ENCODE measurements at regions not wholly inside any gene's neighbourhood (a gene's known extent, or its start where the extent isn't known, plus 50 kb on each side); places are given as distances from the start of the nearest gene placed in this dataset.
A peak's percentile ranks its signal among the peaks of the same experiment; 100 is the strongest.

DNA sequence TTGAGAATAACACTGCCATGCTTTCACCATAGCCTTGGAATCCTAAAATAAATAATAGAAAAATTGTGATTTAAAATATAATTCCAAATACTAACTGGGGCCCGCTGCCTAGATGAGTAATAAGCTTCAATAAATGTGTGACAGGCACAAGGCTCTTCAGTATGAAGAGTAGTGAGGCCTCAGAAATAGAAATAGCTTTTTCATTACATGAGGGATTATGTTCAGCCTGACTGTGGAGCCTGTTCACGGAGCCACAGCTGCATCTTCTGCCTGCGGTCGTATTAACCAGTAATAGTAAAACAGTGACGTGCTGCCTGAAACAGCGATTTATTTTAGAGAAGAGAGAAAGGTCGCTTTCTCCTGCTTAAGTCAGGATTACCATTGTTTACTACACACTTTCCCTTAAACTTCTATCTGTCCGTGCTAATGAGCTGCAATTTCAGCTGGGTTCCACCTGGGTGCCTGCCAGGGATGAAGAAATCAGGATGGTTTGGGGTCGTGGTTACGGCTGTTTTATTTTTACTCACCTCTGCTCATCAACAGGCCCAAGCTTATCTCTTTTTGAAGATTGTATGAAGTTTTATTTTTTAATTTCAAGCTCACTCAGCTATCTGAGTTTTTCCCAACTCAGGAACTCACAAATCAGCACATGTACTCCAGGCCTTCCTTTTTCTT is 284.9 kb upstream of the WWC1 start:
- peak in 4 of 56 donors; percentile 4 to 35 (median 9) for DNase-seq

DNA sequence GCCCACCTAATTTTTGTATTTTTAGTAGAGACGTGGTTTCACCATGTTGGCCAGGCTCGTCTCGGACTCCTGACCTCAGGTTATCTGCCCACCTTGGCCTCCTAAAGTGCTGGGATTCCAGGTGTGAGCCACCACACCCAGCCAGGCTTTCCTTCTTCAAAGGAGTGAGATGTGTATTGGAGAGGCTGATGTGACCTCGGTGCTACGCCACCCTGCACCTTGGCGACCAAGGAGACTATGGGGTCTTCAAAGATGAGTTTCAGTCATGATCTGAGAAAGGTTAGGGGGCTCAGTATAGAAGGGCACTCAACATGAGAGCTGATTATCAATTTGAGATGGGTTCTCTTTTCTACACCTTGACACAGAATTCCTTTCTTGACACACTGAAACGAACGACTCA is 284.2 kb upstream of the WWC1 start:
- no peak for DNase-seq

DNA sequence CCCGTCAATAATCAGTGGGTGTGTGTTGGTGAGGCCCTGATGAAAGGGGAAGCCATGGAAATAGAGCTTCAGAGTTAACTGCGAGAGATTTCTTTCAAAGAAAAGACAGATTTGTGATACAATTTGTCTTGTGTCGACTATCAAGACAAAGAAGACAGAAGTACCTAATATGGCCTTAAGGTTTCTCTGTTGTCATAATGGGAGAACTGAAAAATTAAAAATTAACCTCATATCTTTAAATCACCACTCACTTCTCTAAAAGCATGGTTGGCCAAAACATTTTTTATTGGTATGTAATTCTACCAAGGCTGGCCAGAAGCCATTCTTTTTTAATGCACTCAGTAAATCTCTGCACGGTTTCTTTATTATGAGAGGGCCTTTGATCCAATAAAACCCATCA is 282.9 kb upstream of the WWC1 start:
- DNase-seq: no peak

DNA sequence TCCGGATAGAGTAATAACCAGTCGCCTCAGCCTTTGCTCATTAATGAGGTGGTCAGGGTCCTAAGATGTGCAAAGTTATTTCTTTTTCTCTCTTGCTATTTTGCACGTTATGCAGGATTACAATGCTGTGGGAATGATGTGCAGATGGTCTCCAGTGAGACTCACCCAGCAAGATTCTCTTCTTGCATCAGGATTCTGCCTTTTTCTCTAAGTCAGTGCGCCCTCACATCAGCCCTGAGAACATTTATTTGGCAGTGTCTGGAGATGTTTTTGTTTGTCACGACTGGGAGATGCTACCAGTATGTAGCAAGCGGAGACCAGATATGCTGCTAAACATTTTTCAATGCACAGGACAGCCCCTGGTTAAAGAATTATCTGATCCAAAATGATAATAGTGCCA is 280.3 kb upstream of the WWC1 start:
- DNase-seq: no peak

DNA sequence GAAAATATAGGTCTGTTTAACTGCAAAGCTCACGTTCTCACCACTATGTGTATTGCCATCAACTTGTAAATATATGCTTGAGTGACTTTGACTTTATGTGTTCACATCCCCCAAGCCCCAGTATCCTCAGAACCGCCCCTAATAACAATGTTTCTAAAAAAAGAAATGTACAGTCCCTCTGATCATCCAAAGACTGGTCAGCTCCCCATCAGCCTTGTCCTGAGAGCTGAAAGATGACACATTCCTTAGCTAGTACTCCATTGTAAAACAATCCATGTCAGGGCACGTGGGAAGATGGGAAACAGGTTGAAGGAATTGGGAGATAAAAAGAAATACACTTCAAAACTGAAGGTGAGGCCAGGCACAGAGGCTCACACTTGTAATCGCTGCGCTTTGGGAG is 279.4 kb upstream of the WWC1 start:
- no peak for DNase-seq

DNA sequence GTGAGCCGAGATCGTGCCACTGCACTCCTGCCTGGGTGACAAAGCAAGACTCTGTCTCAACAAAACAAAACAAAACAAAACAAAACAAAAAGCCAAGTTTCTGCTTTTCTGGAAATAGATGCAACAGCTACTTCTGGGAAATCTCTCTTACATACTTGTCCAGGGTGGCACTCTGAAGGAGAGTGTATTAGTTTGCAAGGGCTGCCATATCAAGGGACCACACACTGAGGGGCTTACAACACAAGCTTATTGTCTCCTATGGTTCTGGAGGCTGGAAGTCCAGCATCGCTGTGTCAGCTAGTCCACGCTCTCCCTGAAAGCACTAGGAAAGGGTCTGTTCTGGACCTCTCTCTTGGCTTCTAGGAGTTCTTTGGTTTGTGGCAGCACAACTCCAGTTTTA is 277.9 kb upstream of the WWC1 start:
- no peak for DNase-seq

DNA sequence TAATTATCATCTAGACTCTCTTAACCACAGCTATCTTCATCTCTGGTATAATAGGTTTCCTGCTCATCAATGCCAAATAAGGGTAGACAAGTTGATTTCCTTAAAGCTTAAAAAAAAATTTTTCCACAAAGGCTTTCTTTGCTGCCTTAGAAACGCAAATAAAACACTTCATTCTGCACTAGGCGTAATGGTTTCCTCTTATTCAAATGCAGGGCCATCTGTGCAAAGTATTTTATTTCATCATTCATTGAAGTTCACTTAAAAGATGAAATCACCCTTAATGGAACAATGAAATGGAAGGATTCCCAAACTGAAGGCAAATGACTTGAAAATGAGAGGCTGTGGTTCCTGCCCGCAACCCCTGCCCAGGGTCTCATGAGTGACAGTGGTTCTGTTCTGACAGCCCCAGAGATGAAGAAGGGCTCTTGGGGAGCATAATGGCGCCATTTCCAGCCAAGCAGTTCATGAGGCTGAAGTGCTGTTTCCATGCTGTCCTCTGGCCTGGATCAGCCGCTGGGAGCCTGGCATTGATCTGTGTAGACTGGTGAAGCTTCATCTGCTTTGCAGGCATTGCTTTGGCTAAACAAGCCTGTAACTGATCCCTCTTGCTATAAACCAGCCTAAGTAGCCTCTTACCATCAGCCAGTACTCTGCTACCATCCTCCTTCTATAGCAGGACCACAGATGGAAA is 276.9 kb upstream of the WWC1 start:
- no peak for DNase-seq

DNA sequence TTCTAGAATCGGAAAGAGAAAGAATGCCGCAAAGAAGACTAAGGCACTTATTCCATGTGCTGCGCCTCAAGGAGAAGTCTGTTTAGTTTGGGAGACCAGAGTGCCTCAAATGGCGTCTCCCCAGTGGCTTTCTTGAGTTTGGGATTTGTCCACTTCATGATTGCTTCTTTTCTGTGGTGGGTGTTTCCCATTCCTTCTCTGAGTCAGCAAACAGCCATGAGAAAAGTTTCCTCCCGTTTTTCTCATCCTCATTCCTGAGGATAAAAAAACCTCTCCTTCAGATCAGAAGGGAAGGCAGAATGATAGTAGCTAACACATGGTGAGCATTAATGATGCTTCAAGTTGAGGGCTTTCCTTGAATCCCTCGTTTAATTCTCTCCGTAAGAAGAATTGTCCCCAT is 275.9 kb upstream of the WWC1 start:
- no peak for DNase-seq

DNA sequence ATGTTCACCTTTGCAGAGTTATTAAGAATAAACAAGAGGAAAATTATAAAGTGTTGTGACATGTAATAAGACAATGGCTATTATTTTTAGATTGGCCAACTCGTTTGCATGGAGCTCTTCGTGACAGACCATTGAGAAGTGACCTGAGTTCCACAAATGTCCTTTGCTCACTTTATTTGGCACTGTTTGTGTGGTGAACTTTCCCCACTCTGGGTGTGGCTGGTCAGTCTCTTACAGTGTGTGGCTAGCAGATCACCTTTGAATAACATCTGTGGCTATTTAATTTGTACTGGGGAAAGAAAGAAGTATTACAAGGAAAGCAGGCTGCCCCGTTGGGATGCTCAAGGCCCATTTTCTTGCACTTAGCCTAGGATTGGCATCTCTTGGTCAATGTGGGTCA is 274.1 kb upstream of the WWC1 start:
- DNase-seq: no peak

DNA sequence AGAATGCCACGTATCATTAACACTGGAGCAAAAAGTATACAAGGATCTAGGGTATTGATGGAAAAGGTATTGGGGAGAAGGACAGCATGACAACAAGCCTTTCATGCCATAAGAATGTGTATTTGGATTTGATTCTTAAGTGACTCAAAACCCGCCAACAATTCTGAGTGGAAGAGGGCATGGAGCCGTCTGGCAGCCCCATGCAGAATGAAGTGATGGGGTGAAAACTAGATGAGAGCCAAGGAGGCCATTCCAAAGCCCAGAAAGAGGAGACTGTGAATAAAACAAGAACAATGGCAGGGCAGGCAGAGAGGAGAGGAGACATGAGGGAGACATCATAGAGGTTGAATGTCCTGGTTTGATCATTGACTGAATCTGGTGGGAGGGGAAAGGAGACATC is 272.3 kb upstream of the WWC1 start:
- DNase-seq: no peak

DNA sequence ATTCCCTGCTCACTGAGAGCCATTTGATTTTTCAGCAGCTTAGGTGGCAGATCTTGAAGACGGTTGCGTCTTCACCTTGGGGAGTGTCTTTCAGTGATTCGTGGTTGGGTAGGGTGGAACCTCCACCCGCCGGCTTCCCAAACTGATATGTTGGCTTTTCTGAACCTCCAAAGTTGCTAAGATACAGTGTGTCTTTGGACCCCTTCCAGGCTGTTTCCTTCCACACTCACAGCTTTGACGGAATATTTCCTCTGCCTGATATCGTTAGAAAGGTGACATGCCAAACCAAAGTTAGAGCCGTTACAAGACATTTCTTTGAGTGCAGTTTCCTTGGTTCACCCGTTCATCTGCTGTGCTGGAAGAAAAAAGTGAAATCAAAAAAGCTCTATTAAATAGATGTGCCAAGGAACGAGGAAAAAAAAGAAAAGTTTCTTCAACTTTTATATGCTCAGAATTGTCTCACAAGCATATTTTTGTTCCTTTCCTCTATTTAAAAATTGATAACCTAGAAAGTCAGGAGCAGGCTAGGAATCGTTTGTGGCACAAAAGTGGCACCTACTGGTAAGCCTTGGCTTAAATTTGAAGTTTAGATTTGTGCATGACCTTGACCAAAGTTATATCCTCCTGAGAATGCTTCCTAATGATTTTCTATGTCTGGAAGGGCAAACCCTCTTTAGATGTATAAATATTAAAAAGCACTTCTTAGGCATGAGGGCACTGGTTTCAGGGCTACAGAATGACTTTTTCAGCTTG is 270.7 kb upstream of the WWC1 start:
- no peak for DNase-seq

DNA sequence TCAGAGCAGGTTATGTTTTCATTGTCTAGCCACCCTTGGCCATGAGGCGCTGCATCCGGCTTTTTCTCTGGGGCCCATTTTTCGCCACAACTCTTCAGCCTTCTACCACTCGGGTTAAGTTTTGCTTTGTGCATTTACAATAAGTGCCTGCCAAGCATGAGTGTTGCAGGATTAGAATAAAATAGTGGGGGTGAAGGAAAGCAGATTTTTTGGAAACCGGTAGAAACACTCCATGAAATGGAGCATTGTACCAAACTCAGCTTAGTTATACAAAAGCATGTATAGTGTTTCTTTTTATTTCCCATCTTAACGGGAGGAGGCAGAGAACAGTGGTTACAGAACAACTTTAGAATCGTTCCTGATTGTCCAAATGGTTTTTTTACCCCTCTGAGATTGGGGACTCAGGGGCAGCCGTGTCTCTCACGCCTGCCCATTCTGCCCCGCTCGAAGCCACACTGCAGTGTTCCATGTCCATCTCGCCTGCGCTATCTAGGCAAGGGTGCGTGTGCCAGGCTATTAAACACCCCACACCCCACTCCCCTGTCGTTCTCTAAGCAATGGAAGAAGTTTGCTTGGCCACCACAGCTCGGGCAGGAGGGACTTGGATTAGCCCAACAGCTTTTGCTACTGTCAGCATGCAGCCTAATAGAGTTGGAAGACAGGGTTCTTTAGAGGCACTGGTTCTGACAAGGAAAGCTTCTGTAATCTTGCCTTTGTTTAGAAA is 268.8 kb upstream of the WWC1 start:
- no peak for DNase-seq

DNA sequence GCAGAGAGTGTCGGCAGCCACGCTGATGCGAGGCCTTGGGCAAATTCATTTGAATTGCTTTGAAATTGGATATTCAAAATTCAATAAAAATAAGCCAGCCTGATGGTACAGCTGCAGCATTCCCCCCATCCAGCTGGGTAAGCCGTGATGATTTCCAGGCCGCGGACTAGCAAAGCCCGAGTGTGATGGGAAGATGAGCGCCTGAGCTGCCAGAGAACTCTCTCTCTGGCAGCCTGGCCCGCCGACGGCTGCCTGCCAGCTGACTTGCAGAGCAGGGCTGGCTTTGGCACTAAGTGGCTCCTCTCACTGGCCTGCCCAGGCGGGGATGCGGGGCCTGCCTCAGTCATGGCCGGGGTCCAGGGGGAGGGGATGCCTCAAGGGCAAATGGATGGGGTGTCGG is 268.3 kb upstream of the WWC1 start:
- DNase-seq: peak in 49 of 56 donors; percentile 7 to 79 (median 47)

DNA sequence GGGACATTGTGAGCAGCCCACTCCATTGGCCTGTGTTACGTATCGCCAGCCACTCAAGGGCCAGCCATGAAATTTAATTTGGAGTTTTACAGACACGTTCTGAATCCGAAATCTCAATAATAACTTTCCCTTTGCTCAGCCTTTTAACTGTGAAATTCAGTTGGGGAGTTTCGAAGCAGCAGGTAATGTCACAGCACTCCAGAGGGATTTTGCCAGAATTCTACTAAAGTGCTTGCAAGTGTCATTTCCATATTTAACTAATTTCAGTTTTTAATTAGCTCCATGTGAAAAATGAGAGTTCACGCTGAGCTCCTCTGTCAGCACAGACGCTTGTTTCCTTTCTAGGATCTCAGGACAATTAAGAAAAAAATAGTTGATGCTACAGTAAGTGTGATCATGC is 267.1 kb upstream of the WWC1 start:
- no peak for DNase-seq

DNA sequence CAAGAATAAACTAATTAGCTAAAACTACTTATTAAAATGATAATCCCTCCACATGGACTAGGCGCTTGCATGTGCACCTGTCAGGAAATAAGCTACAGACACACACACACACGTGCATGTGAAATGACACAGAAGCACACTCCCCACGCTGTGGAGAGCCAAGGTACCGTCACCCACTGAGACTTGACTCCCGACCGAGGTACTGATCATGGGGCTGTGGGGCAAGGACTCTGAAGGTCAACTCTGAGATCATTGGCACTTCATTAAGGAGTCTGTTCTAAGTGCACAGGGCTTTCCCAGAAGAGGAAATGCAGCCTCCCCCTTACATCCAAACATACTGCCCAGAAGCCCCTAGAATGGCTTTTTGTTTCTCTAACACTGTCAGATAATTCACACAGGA is 264.4 kb upstream of the WWC1 start:
- DNase-seq: no peak

DNA sequence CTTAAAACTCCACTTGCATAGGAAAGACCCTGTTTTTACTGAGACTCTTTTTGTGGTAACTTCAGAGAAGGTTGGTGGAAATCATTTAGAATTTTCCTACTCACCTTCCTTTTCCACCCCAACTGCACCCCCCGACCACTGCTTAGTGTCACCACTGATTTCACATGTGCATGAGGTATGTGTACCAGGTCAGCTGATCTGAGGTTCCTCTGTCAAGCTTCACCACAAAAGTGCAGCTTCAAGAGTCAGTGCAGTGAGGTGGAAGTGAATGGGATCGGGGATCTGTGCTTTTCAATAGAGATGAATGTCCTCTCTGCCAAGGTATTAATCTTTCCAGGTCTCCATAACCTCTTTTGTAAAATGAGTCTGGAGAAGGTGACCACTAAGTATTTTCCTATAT is 260.5 kb upstream of the WWC1 start:
- no peak for DNase-seq

DNA sequence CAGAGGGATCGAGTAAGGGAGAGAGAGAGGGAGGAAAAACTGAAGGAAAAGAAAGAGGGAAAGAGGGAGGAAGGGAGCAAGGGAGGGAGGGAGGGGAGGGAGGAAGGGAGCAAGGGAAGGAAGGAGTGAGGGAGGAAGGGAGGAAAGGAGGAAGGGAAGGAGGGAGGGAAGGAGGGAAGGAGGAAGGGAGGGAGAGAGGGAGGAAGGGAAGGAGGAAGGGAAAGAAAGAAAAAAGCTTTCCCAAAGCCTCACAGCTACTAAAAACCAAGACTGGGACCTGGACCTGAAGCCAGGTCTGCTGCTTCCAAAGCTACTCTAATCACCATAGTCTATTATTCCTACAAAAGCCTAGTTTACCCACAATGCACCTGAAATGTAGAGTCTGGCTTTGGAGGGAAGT is 259.8 kb upstream of the WWC1 start:
- DNase-seq: no peak

DNA sequence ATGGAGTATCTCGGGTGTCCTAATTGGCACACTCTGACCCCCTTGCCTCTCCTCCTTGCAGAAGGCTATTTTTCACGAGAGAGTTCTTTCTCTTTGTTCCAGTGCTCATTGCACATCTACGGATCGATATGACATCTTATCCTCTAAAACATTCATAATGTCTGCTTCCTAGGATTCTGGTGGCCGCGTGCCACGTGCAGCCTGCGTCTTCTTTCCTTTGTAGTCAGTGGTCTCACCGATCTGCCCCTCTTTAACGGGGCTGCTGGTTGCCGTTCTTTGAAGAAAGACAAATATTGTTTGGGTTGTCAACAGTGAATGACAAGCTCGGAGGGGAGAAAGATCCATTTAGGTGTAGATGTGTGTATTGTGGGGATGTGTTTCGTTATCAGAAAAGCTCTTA is 252.4 kb upstream of the WWC1 start:
- DNase-seq: no peak

DNA sequence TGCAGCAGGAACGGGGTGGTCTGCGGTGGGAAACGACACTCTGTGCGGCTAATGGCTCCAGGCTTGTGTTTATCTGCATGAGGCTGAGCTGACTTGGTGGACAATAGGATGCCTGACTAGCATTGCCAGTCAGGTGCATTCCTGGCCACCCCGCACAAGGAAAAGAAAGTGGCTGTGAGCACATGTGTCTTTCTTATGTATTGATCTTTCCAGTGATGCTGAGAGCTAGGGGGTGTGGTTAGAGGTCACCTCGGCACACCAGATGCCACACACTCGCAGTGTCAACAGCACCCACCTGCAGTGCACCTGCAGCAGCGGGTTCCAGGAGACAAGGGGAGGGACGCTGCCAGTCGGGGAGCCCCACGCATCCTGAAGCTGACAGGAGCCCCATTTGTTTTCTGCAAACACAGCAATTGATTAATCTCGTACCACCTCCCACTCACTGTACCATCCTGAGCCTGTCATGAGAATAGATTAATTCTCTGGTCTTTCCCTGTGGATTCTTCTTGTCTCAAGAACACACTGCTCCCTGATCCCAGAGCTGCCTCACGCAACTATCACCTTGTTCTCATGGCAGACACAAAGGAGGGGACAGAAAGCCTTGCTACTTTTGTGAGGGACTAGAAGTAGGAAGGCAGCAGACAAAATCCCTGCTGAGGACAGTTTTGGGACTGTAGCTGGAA is 251.7 kb upstream of the WWC1 start:
- no peak for DNase-seq

DNA sequence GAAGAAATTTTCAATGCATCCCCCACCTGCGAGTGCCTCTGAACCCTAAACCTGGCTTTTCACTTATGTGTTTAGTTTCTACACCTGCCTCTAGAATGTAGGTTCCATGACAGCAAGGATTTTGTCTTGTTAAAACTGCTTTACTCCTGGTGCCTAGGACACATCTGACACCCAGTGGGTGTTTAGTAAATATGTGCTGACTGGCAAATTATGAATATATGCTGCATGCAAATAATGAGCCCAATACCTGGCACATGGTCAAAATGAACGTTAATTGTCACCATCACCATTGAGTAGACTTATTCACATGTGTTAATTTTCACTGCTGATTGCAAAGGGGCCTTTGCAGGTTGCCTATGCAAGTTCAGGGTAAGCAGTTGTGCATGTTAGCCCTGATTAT is 249.9 kb upstream of the WWC1 start:
- no peak for DNase-seq

DNA sequence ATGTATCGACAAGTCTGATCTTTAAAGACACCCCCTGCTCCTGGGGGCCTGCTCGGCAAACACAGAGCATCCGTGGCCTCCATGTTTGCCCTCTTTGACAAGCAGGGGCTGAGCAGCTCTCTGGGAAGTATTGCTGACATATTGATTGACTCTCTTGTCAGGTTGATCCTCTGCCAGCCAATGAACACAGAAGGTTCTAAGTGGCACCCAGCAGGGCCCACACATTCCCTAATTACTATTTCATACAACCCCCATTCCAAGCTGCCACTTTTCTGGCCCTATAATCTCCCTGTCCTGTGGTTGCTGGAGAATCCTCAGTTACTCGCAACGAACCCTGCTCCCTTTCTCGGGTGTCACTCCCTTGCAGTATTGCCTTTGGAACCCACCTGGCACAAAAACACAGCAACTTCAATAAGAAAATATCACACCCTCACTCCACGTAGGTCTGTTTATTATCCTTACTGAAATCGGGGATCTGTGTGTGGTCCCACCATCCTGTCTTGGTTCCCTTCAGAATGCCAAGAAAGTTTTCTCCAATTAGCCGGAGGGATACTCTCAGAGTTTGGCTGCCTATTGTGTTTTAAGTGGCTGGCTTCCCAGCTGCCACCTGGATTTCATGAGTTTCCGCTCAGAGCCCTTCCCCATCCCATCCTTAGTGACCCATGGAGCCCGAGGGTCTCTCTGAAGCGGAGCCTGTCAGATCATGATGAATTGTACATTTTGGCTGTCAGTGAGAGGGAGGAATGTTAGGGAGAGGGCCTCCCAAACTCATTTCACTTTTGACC is 249.0 kb upstream of the WWC1 start:
- no peak for DNase-seq

All from amygdala (tissue), 56 donors.